HG03342 (cell line): ENCODE measurements at regions not wholly inside any gene's neighbourhood (a gene's known extent, or its start where the extent isn't known, plus 50 kb on each side); places are given as distances from the start of the nearest gene placed in this dataset.
A peak's percentile ranks its signal among the peaks of the same experiment; 100 is the strongest.

ENCODE experiments used
- ATAC-seq: cut with Tn5 transposase; IDR thresholded peaks from one replicate; pipeline ENCODE4 v1.9.1; 2021; ENCODE audit warnings: mild to moderate bottlenecking, moderate library complexity; ENCODE audit not compliant: unreplicated experiment

GRCh38 chr13:91144486-91144885 is 203.0 kb upstream of the MIR17HG start:
- no peak for ATAC-seq

- no peak for ATAC-seq
These were observed 201.8 kb upstream of the MIR17HG start for GRCh38 chr13:91145571-91146205.

DNA sequence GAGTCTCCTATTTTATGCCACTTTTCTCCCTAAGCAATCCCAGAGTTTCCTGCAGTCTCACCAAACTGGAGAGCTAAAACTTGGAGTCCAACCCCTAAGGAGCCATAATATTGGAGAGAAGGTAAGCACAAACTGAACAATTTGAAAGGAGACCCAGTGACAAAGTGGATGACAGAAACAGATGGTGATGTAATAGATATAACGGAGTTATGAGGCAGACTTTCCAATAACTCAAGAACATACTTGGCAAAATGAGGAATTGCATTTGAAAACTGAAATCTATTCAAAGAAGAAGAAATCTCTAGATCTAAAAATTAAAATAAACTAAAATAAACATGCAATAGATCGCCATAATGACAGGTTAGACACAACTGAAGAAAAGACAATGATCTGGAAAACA is 200.9 kb upstream of the MIR17HG start:
- no peak for ATAC-seq

- no peak for ATAC-seq
These were observed 199.4 kb upstream of the MIR17HG start for GRCh38 chr13:91148098-91148497.

DNA sequence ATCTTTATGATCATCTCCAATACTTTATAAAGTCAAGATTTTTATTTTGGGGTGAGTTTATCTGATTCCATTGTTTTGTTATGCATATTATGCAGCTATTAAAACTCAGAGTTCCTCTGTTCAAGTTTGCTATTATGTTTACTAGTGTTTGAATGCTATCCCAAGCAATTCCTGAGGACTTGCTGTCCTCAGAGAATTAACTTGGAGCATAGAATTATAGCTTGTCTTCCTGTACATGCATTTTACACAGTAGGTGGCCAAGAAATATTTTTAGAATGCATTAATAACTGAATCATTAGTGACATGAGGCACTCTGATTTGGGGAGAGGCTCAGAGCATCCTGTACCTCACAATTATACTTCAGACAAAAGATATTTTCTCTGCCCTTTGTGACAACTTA is 195.6 kb upstream of the MIR17HG start:
- no peak for ATAC-seq

DNA sequence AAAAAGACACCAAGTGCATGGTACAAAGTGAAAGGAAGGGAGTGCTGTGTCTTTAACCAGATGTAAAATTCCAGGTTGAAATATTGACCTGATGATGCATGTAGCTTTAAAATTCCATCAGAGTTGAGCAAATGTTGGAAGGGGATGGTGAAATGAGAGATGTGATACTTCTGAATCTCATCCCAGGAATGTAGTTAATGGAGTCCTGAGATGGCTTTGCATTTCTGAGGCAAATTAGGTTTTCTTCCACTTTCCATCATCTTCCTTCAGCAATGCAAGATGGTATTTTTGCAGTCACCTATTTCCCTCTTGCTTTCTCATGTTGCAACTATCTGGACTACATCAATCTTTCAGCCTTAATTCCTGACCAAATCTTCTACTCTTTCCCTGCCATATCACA is 194.1 kb upstream of the MIR17HG start:
- no peak for ATAC-seq

GRCh38 chr13:91154558-91155353 is 192.7 kb upstream of the MIR17HG start:
- ATAC-seq = peak; percentile 78

DNA sequence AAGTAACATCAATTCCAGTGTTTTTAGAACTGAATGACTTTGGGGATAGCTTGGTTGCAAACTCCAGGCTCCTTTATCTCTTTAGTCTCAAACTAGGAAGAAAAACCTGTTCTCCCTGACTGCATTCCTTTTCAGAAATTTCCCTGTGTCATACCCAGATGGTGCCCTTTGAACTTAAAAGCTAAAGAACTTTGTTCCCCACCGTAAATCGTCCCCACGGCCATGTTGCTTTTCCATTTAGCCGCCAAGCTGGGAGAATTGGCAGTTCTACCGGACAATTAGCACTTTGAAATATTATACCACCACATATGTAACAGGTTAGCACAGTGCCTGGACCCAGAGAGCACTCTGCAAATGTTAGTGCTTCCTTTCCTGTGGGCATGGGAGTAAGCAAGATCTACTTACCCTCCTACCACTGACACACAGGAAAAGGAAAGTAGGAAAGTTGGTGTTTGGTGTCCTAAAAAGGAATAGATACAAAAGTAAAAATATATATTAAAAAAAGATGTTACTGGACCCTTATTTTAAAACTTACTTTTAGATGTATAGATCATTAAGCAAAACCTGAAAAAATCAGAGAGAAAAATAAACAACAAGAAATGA is 191.9 kb upstream of the MIR17HG start:
- ATAC-seq = no peak

- ATAC-seq = no peak
These were observed 190.0 kb upstream of the MIR17HG start for GRCh38 chr13:91157273-91158016.

GRCh38 chr13:91158017-91158395 is 189.5 kb upstream of the MIR17HG start:
- no peak for ATAC-seq

GRCh38 chr13:91162180-91162579 is 185.3 kb upstream of the MIR17HG start:
- peak; percentile 60 for ATAC-seq

GRCh38 chr13:91162589-91162988 is 184.9 kb upstream of the MIR17HG start:
- no peak for ATAC-seq

- ATAC-seq = no peak
These were observed 181.7 kb upstream of the MIR17HG start for GRCh38 chr13:91165758-91166157.

DNA sequence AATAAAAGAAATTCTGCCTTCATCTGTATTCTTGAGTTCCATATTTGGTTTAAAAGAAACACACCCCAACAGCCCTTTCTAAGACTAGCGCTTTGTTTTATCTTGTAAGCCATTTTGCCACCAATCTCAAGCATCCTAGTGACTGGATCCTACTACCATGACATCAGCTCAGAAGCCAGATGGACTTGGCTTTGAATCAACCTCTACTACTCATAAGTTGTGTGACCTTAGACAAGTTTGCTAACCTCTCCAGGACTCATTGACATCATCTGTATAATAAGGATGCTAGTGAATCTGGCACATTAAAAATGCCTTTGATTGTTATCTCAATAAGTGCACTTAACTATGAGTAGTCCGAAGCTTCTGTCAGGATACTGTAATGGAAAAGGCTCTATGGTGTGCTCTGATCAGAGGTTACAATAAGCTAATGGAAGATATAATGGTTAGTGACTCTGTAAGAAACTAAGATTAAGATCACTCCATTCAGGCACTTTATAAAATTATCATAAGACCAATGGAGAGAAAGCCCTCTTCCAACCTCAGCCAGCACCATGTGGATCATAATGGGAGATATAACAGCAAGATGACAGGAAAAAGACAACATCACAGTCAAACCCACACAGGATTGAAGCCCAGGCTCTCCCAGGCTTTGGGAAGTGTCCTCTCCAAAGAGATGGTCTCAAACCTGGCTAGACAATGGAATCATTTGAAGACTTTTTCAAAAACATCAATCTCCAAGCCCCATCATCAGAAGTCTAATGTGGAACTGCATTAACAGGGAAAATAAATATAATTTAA is 180.6 kb upstream of the MIR17HG start:
- ATAC-seq = no peak

- no peak for ATAC-seq
These were observed 179.6 kb upstream of the MIR17HG start for GRCh38 chr13:91167706-91168385.

- no peak for ATAC-seq
These were observed 179.1 kb upstream of the MIR17HG start for GRCh38 chr13:91168386-91168711.

GRCh38 chr13:91169321-91170050 is 178.0 kb upstream of the MIR17HG start:
- ATAC-seq = no peak

GRCh38 chr13:91172160-91172559 is 175.3 kb upstream of the MIR17HG start:
- no peak for ATAC-seq

DNA sequence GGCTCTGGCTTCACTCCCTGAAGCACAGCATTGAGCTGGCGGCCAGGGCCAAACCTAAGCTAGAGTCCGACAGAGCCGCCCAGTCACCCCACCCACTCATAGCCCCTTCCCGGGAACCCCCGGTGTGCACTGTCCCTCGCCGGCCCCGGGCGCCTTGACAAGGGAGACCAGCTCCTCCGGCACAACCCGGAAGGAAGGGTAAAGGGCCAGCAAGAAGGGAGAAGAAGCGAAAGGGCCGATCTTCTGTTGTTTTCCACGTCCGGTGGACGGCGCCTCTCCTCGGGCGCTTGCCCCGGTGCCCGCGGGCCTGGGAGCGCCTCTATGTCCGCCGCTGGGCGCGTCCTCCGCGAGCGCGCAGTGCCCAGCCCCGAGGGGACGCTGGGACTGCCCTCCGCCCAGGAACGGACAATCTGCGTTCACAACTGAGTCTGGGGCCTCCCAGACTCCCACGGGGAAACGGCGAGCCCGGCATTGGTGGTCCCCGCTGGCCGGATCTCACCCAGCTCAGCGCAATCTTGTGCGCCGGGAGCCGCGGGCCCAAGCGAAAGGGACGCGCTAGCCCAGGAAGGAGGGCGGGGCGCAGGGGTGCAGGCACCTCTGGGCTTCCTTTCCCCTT is 172.5 kb upstream of the MIR17HG start:
- ATAC-seq = no peak
